ENCODE measurements at regions not wholly inside any gene's neighbourhood (a gene's known extent, or its start where the extent isn't known, plus 50 kb on each side); places are given as distances from the start of the nearest gene placed in this dataset.

GRCh38 chr9:89748021-89748670 is 143.3 kb downstream of the GADD45G start:
- peaks cover 8% of the 10 kb centered on the region for H3K4me1 Mint-ChIP-seq
- intact Hi-C loops (cut with micrococcal nuclease): no loop called here
- peaks cover 2 to 3% of the 10 kb centered on the region in 2 donors for H3K4me1 ChIP-seq (ENCODE audit: control insufficient read depth in 1 of 2, insufficient read depth in 2 of 2, low read length in 2 of 2)
- no peak for DNase-seq
- H3K27me3 Mint-ChIP-seq (ENCODE audit: low read depth in 3 of 3): peaks cover 0 to 4% (median 0%) of the 10 kb centered on the region in 3 donors
- no peak overlapping the region for H2AFZ ChIP-seq (ENCODE audit: insufficient read depth, low read depth, low read length, poor library complexity, severe bottlenecking)
- H3K4me3 Mint-ChIP-seq: no peak overlapping the region
- peaks cover 6 to 13% of the 10 kb centered on the region in 2 donors for H3K9me3 ChIP-seq (replicated peaks in 1 of 2; ENCODE audit: control insufficient read depth in 1 of 2, insufficient read depth in 1 of 2, low read length in 2 of 2)
- no peak overlapping the region for H3K9ac ChIP-seq (ENCODE audit: insufficient read depth, low read length, poor library complexity, severe bottlenecking)
- H3K27ac Mint-ChIP-seq: no peak overlapping the region
- no peaks in the 10 kb centered on the region for H3K79me2 ChIP-seq (ENCODE audit: insufficient read depth, low read length)
- no peak overlapping the region for H3K4me3 ChIP-seq (replicated peaks in 1 of 3; ENCODE audit: low read depth in 2 of 3, low read length in 3 of 3)
- 90% methylated on average over 6 of the region's 6 CpGs for WGBS (ENCODE audit: insufficient coverage)
- H3K9me3 Mint-ChIP-seq: peaks cover 4 to 12% (median 8%) of the 10 kb centered on the region in 7 donors
- H3K27me3 ChIP-seq (ENCODE audit: control insufficient read depth in 2 of 2, insufficient read depth in 2 of 2, low read length in 2 of 2): no peaks in the 10 kb centered on the region
- H3K4me2 ChIP-seq (replicated peaks; ENCODE audit: extremely low read depth, low read length, poor library complexity, severe bottlenecking): no peak overlapping the region
- no peaks in the 10 kb centered on the region for H3K36me3 ChIP-seq (replicated peaks in 1 of 2; ENCODE audit: control insufficient read depth in 1 of 2, insufficient read depth in 2 of 2, low read length in 2 of 2)
- no peak for TF ChIP-seq CTCF (IDR thresholded peaks at IDR 0.05)
- H3K27ac ChIP-seq (ENCODE audit: low read depth in 1 of 2, low read length in 2 of 2): no peak overlapping the region
- H4K20me1 ChIP-seq (ENCODE audit: insufficient read depth, low read length): no peaks in the 10 kb centered on the region
- H3K36me3 Mint-ChIP-seq: no peaks in the 10 kb centered on the region

GRCh38 chr9:89748831-89749499 is 144.2 kb downstream of the GADD45G start:
- no peak for TF ChIP-seq CTCF (IDR thresholded peaks at IDR 0.05)
- peaks cover 4 to 12% (median 8%) of the 10 kb centered on the region in 7 donors for H3K9me3 Mint-ChIP-seq
- no peak overlapping the region for H3K27ac Mint-ChIP-seq
- no peak overlapping the region for H3K27ac ChIP-seq (ENCODE audit: low read depth in 1 of 2, low read length in 2 of 2)
- no peaks in the 10 kb centered on the region for H3K79me2 ChIP-seq (ENCODE audit: insufficient read depth, low read length)
- peaks cover 0 to 2% (median 0%) of the 10 kb centered on the region in 3 donors for H3K27me3 Mint-ChIP-seq (ENCODE audit: low read depth in 3 of 3)
- no peak overlapping the region for H3K4me3 Mint-ChIP-seq
- no peaks in the 10 kb centered on the region for H4K20me1 ChIP-seq (ENCODE audit: insufficient read depth, low read length)
- no peak overlapping the region for H2AFZ ChIP-seq (ENCODE audit: insufficient read depth, low read depth, low read length, poor library complexity, severe bottlenecking)
- no peaks in the 10 kb centered on the region for H3K36me3 Mint-ChIP-seq
- H3K9ac ChIP-seq (ENCODE audit: insufficient read depth, low read length, poor library complexity, severe bottlenecking): no peak overlapping the region
- no peaks in the 10 kb centered on the region for H3K4me1 ChIP-seq (ENCODE audit: control insufficient read depth in 1 of 2, insufficient read depth in 2 of 2, low read length in 2 of 2)
- H3K4me2 ChIP-seq (replicated peaks; ENCODE audit: extremely low read depth, low read length, poor library complexity, severe bottlenecking): no peak overlapping the region
- WGBS (ENCODE audit: insufficient coverage): 88% methylated on average over 6 of the region's 6 CpGs
- no peak overlapping the region for H3K4me3 ChIP-seq (replicated peaks in 1 of 3; ENCODE audit: low read depth in 2 of 3, low read length in 3 of 3)
- no peaks in the 10 kb centered on the region for H3K36me3 ChIP-seq (replicated peaks in 1 of 2; ENCODE audit: control insufficient read depth in 1 of 2, insufficient read depth in 2 of 2, low read length in 2 of 2)
- intact Hi-C loops (cut with micrococcal nuclease): no loop called here
- no peak for DNase-seq
- peaks cover 6 to 13% of the 10 kb centered on the region in 2 donors for H3K9me3 ChIP-seq (replicated peaks in 1 of 2; ENCODE audit: control insufficient read depth in 1 of 2, insufficient read depth in 1 of 2, low read length in 2 of 2)
- no peaks in the 10 kb centered on the region for H3K27me3 ChIP-seq (ENCODE audit: control insufficient read depth in 2 of 2, insufficient read depth in 2 of 2, low read length in 2 of 2)
- H3K4me1 Mint-ChIP-seq: no peaks in the 10 kb centered on the region
